ENCODE measurements at regions not wholly inside any gene's neighbourhood (a gene's known extent, or its start where the extent isn't known, plus 50 kb on each side); places are given as distances from the start of the nearest gene placed in this dataset.

DNA sequence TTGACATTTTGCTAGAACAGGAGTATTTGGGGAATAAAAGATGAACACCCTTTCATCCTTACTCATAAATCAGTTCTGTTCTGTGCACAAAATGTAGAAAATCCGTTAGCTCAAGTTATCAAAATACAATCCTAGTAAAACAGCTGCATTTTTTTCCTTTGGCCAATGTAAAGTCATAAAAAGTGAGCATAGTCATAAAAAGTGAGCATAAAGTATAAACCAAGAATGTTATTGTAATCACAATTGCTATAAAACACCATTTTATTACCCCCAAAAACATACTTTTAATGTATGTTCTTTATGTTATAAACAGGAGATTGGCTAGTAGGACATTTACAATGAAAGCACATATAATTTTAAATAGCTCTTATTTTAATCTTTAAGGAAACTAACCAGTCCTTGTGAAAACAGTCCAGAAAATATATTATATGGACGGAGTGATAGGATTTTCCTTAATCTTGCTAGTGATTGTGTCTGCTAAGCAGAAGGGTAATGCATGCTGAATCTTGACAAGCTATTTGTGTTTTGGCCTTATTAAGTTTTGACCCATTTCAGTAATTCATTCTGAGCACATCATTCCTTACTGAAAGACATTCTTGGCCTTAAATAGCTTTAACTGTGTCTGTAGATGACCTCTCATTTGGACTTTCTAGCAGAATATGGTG, 891.8 kb downstream of the DSC3 start:
- H3K9ac ChIP-seq (ENCODE audit: control insufficient read depth, insufficient read depth, low read length) = no peak overlapping the region
- H3K27me3 ChIP-seq (replicated peaks in 1 of 2; ENCODE audit: control insufficient read depth in 2 of 2, insufficient read depth in 2 of 2, low read length in 1 of 2) = no peaks in the 10 kb centered on the region
- ChIA-PET RAD21 (ENCODE audit: unreplicated experiment) (no interaction called here), POLR2A (no interaction called here), CTCF (interaction anchor here (0.6 to 0.7 kb wide), 2 partner anchors 75 to 227 kb away, joined by 3 to 4 read pairs; no protein-coding TSS in a partner anchor), SMC1A (ENCODE audit: uncharacterized antibody, unreplicated experiment) (interaction anchor here (0.8 kb wide), 1 partner anchor 40 kb away, joined by 3 read pairs; no protein-coding TSS in a partner anchor)
- in situ Hi-C loops (cut with MboI) (no loop called here), intact Hi-C loops (cut with micrococcal nuclease; ENCODE audit: unreplicated experiment) (no loop called here)
- FAIRE-seq (no peak), DNase-seq (ENCODE audit: low read depth, low spot score) (no peak), ATAC-seq (no peak)
- TF ChIP-seq E2F8 (IDR thresholded peaks at IDR 0.05; ENCODE audit: low read depth, partially characterized antibody) = no peak
- no peak for TF ChIP-seq SUZ12 (IDR thresholded peaks at IDR 0.05; ENCODE audit: unreplicated experiment)
- TF ChIP-seq BHLHE40 (IDR thresholded peaks at IDR 0.05; ENCODE audit: borderline replicate concordance in 1 of 2, low read depth in 2 of 2, low read length in 1 of 2) = no peak
- TF ChIP-seq, protein P1, sequence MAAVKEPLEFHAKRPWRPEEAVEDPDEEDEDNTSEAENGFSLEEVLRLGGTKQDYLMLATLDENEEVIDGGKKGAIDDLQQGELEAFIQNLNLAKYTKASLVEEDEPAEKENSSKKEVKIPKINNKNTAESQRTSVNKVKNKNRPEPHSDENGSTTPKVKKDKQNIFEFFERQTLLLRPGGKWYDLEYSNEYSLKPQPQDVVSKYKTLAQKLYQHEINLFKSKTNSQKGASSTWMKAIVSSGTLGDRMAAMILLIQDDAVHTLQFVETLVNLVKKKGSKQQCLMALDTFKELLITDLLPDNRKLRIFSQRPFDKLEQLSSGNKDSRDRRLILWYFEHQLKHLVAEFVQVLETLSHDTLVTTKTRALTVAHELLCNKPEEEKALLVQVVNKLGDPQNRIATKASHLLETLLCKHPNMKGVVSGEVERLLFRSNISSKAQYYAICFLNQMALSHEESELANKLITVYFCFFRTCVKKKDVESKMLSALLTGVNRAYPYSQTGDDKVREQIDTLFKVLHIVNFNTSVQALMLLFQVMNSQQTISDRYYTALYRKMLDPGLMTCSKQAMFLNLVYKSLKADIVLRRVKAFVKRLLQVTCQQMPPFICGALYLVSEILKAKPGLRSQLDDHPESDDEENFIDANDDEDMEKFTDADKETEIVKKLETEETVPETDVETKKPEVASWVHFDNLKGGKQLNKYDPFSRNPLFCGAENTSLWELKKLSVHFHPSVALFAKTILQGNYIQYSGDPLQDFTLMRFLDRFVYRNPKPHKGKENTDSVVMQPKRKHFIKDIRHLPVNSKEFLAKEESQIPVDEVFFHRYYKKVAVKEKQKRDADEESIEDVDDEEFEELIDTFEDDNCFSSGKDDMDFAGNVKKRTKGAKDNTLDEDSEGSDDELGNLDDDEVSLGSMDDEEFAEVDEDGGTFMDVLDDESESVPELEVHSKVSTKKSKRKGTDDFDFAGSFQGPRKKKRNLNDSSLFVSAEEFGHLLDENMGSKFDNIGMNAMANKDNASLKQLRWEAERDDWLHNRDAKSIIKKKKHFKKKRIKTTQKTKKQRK (IDR thresholded peaks at IDR 0.05; ENCODE audit: low read depth, low read length) = no peak
- TF ChIP-seq, protein P2, sequence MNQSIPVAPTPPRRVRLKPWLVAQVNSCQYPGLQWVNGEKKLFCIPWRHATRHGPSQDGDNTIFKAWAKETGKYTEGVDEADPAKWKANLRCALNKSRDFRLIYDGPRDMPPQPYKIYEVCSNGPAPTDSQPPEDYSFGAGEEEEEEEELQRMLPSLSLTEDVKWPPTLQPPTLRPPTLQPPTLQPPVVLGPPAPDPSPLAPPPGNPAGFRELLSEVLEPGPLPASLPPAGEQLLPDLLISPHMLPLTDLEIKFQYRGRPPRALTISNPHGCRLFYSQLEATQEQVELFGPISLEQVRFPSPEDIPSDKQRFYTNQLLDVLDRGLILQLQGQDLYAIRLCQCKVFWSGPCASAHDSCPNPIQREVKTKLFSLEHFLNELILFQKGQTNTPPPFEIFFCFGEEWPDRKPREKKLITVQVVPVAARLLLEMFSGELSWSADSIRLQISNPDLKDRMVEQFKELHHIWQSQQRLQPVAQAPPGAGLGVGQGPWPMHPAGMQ (IDR thresholded peaks at IDR 0.05; ENCODE audit: borderline replicate concordance) = no peak
- no peak for TF ChIP-seq BACH1 (IDR thresholded peaks at IDR 0.05; ENCODE audit: borderline replicate concordance)
- H2AFZ ChIP-seq (ENCODE audit: control insufficient read depth, low read depth, low read length) = no peak overlapping the region
- no peaks in the 10 kb centered on the region for H3K9me3 ChIP-seq (replicated peaks; ENCODE audit: control insufficient read depth, insufficient read depth, low read length)
- no TSS peak for BruUV-seq (replicated peaks)
- no peaks in the 10 kb centered on the region for H3K36me3 ChIP-seq (ENCODE audit: control insufficient read depth in 2 of 2, insufficient read depth in 2 of 2, low read length in 1 of 2)
- H4K20me1 ChIP-seq (ENCODE audit: control insufficient read depth, insufficient read depth) = no peaks in the 10 kb centered on the region
- 0% methylated on average over 2 of the region's 2 CpGs for WGBS (ENCODE audit: insufficient coverage, insufficient replicate concordance, low lambda C conversion rate, missing lambda C conversion rate)
- no peak overlapping the region for H3K4me3 ChIP-seq
- H3K27ac ChIP-seq (ENCODE audit: control insufficient read depth, insufficient read depth) = no peak overlapping the region
- no peaks in the 10 kb centered on the region for H3K4me1 ChIP-seq (ENCODE audit: control insufficient read depth, insufficient read depth, low read length)
- H3K79me2 ChIP-seq (ENCODE audit: control insufficient read depth, insufficient read depth, low read length) = no peaks in the 10 kb centered on the region
- H3K4me2 ChIP-seq (ENCODE audit: control insufficient read depth, insufficient read depth) = no peak overlapping the region
